NB4 (cell line): ENCODE measurements at regions not wholly inside any gene's neighbourhood (a gene's known extent, or its start where the extent isn't known, plus 50 kb on each side); places are given as distances from the start of the nearest gene placed in this dataset.
"Not testable (repeated sequence)": the region's sequence is repeated elsewhere in the genome, so short reads cannot be mapped to it uniquely, and the experiment has no call there.

Experiments
- MYC ChIP-seq: IDR thresholded peaks from 2 replicates; pipeline ENCODE4 v1.6.1; 2011; ENCODE audit warnings: low read depth, low read length
- POLR2A ChIP-seq: IDR thresholded peaks from 2 replicates; pipeline ENCODE4 v1.6.1; 2011; ENCODE audit warnings: mild to moderate bottlenecking; ENCODE audit not compliant: insufficient read length; ENCODE audit errors: extremely low read depth
- TF ChIP-seq, protein P1 (sequence below): IDR thresholded peaks from one replicate; pipeline ENCODE4 v1.5.1; 2012; ENCODE audit warnings: low read depth, low read length
- TF ChIP-seq, protein P2 (sequence below): IDR thresholded peaks from 2 replicates; pipeline ENCODE4 v1.6.1; 2011; ENCODE audit warnings: low read depth, low read length

DNA sequence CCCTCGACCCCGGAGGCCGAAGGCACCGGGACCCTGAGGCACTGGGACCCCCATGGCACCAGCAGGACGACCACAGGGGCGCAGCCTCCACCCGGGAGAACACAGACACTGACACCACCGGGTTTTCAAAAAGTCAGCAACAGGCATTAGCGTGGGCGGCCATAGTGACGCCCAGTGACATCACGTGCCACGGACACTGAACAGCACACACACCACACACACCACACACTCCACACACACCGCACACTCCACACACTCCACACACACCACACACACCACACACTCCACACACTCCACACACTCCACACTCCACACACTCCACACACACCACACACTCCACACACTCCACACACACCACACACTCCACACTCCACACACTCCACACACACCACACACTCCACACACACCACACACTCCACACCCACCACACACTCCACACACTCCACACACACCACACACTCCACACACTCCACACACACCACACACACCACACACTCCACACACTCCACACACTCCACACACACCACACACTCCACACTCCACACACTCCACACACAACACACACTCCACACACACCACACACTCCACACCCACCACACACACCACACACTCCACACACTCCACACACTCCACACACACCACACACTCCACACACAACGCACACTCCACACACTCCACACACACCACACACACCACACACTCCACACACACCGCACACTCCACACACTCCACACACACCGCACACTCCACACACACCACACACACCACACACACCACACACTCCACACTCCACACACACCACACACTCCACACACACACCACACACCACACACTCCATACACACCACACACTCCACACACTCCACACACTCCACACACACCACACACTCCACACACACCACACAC is 3955.9 kb upstream of the TPTE start:
- TF ChIP-seq, protein P1, sequence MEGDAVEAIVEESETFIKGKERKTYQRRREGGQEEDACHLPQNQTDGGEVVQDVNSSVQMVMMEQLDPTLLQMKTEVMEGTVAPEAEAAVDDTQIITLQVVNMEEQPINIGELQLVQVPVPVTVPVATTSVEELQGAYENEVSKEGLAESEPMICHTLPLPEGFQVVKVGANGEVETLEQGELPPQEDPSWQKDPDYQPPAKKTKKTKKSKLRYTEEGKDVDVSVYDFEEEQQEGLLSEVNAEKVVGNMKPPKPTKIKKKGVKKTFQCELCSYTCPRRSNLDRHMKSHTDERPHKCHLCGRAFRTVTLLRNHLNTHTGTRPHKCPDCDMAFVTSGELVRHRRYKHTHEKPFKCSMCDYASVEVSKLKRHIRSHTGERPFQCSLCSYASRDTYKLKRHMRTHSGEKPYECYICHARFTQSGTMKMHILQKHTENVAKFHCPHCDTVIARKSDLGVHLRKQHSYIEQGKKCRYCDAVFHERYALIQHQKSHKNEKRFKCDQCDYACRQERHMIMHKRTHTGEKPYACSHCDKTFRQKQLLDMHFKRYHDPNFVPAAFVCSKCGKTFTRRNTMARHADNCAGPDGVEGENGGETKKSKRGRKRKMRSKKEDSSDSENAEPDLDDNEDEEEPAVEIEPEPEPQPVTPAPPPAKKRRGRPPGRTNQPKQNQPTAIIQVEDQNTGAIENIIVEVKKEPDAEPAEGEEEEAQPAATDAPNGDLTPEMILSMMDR: not testable (repeated sequence)
- TF ChIP-seq POLR2A, MYC: not testable (repeated sequence)
- TF ChIP-seq, protein P2, sequence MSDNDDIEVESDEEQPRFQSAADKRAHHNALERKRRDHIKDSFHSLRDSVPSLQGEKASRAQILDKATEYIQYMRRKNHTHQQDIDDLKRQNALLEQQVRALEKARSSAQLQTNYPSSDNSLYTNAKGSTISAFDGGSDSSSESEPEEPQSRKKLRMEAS: not testable (repeated sequence)
